Retinal pigment epithelial cell (primary cell): ENCODE measurements at regions not wholly inside any gene's neighbourhood (a gene's known extent, or its start where the extent isn't known, plus 50 kb on each side); places are given as distances from the start of the nearest gene placed in this dataset.

Experiments used
- DNase-seq: peaks from one replicate; pipeline ENCODE4 v3.0.0-alpha.2; 2010; ENCODE audit warnings: low read depth
- H3K4me3 ChIP-seq: 2 replicates; pipeline ENCODE4 v1.5.1; 2011; ENCODE audit warnings: mild to moderate bottlenecking, low read length, control low read depth, moderate library complexity
- CTCF ChIP-seq: conservative IDR thresholded peaks from 2 replicates; pipeline ENCODE4 v1.5.1; 2011; ENCODE audit warnings: low read depth, low read length, control low read depth, inconsistent platforms

GRCh38 chr16:73793871-73794437, 502.7 kb upstream of the PSMD7 start:
- no peak overlapping the region for H3K4me3 ChIP-seq
- TF ChIP-seq CTCF = no peak
- DNase-seq = no peak

- H3K4me3 ChIP-seq = no peak overlapping the region
- no peak for DNase-seq
- TF ChIP-seq CTCF = no peak
Measured at GRCh38 chr16:73793260-73793659, 503.4 kb upstream of the PSMD7 start.

GRCh38 chr16:73792199-73793020, 504.2 kb upstream of the PSMD7 start:
- DNase-seq = no peak
- no peak for TF ChIP-seq CTCF
- H3K4me3 ChIP-seq = no peak overlapping the region

- H3K4me3 ChIP-seq = no peak overlapping the region
- DNase-seq = no peak
- TF ChIP-seq CTCF = no peak
Measured at GRCh38 chr16:73781297-73781696, 515.3 kb upstream of the PSMD7 start.

- no peak overlapping the region for H3K4me3 ChIP-seq
- no peak for TF ChIP-seq CTCF
Measured at GRCh38 chr16:73778887-73779286, 517.7 kb upstream of the PSMD7 start.

GRCh38 chr16:73775841-73776388, 520.7 kb upstream of the PSMD7 start:
- DNase-seq = no peak
- H3K4me3 ChIP-seq = no peak overlapping the region
- TF ChIP-seq CTCF = no peak

More at GRCh38 chr16:73778887-73779286, 517.7 kb upstream of the PSMD7 start:
- no peak for DNase-seq
